GM19372 (cell line): ENCODE measurements at regions not wholly inside any gene's neighbourhood (a gene's known extent, or its start where the extent isn't known, plus 50 kb on each side); places are given as distances from the start of the nearest gene placed in this dataset.

Experiments
- ATAC-seq: cut with Tn5 transposase; IDR thresholded peaks from one replicate; pipeline ENCODE4 v1.9.1; 2021; ENCODE audit warnings: mild to moderate bottlenecking, low read depth, moderate library complexity; ENCODE audit not compliant: unreplicated experiment

- ATAC-seq = no peak
Measured at GRCh38 chr1:106113851-106114250, 942.6 kb upstream of the PRMT6 start.

GRCh38 chr1:106120789-106121188 is 935.7 kb upstream of the PRMT6 start:
- no peak for ATAC-seq

DNA sequence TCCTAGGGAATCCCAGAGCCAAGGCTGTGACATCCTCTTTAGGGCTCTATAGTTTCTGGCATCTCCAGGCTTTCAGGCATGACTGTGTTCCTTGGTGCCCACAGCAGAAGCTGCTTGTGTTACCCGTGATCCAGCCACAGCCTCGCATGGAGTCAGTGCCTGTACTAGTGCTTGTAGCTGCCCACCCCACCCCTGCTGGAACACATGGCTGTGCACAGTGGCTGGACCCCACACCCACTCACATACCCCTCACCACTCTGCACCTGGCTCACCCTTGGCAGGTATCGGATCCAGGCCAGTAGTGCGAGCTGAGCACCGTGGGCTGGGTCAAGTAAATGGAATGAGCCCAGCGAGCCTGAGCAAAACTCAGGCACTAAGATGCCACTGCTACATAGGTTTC is 934.7 kb upstream of the PRMT6 start:
- no peak for ATAC-seq

DNA sequence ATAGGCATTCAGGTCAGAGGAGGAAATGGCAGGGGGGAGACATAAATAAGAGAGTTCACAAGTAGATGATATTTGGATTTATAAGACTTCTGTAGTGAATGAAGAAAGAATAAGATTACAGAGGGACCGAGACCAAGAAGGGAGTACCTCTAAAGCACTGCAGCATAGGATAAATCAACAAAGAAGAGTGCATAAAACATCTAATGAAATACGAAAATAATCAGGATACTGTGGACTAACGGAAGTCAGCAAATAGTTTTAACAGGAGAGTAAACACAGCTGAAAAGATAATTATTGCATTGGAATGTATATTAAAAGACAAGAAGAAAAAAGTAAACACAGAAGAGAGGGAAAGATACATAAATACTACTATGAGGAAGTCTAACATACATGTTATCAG is 921.9 kb upstream of the PRMT6 start:
- ATAC-seq = no peak

DNA sequence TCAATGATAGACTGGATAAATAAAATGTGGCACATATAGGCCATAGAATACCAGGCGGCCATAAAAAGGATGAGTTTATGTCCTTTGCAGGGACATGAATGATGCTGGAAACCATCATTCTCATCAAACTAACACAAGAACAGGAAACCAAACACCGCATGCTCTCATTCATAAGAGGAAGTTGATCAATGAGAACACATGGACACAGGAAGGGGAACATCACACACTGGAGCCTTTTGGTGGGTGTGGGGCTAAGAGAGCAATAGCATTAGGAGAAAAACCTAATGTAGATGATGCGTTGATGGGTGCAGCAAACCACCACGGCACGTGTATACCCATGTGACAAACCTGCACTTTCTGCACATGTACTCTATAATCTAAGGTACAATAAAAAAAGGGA is 883.4 kb upstream of the PRMT6 start:
- ATAC-seq = no peak

DNA sequence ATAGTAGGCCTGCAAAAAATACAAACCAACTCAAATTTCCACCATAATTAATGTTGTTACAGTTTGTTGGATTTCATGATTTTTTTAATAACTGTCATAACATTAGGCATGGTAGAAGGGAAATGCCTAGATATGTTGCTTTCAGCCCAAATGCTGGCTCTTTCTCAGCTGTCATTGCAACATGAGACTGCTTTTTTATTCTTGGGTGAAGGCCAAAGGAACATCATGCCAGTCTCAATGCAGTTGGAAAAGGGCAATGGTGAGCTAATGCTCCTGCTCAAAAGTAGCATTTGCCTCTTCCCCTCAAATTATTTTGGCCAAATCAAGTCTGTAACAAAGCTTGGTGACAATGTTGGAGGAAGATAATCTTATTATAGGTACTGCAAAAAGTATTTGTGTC is 877.7 kb upstream of the PRMT6 start:
- no peak for ATAC-seq

DNA sequence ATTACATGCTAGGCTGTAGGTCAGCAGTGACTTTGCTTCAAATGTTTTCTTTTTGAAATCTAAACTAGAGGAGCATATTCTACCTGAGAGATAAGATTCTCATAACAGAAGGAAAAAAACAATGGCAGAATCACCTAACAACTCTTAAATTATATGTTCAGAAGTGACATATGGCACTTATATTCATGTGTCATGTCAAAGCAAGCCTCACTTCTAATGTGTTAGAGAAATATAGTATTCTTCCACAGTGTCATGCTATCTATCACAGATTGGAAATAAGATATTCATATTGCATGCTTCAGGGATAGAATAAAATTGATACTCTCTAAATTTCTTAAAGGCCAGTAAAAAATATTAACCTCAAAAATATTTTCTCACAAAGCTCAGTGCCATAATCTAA is 874.6 kb upstream of the PRMT6 start:
- no peak for ATAC-seq

DNA sequence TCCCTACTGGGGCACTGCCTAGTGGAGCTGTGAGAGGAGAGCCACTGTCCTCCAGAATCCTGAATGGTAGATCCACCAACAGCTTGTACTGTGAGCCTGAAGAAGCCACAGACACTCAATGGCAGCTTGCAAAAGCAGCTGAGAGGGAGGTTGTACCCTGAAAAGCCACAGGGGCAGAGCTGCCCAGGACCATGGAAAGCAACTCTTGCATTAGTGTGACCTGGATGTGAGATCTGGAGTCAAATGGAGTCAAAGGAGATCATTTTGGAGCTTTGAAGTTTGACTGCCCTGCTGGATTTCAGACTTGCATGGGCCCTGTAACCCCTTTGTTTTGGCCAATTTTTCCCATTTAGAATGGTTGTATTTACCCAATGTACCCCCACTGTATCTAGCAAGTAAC is 871.4 kb upstream of the PRMT6 start:
- no peak for ATAC-seq

DNA sequence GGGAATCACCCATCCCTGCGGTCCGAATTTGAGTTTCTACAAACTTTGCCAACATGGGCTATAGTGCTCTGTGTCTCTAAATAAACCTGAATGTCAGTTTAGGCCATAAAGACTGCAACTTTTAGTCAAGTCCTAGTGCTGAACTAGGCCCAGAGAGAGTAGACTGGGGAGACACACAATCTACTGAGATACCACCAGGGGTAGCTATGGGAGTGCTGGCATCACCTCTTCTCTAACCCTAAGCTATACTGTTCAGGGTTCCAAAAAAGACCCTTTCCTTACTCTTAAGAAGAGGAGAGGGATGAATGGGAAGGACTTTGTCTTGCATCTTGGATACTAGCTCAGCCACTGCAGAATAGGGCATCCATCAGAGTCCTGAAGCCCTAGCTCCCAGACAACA is 866.7 kb upstream of the PRMT6 start:
- ATAC-seq = no peak

DNA sequence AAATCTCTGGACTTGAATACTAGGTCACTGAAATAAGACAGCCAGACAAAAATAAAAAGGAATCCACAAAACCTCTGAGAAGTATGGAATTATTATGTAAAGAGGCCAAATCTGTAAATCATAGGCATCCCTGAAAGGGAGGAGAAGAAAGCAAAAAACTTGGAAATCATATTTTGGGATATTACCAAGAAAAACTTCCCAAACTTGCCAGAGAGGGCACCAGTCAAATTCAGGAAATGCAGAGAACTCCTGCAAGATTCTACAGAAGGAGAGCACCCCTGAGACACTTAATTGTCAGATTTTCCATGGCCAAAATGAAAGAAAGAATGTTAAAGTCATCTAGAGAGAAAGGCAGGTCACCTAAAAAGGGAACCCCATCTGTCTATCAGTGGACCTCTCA is 862.3 kb upstream of the PRMT6 start:
- ATAC-seq = no peak

GRCh38 chr1:106200711-106201110 is 855.8 kb upstream of the PRMT6 start:
- ATAC-seq = no peak

DNA sequence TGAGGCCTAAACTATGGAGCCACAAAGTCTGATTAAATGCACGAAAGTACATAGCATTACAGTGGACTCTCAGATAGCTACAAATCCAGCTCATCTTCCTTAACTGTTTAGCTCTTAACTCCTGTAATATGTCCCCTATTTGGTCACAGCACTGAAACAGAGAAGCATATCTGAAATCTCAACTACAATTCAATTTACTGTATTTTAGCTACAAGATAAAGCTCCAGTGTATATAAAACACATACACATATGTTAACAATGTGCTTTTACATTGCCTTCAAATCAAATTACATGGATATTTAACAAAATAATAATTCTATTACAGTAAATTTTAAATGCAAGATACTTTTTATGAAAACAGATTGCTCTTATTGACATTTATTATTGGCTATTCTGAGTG is 849.3 kb upstream of the PRMT6 start:
- ATAC-seq = no peak

DNA sequence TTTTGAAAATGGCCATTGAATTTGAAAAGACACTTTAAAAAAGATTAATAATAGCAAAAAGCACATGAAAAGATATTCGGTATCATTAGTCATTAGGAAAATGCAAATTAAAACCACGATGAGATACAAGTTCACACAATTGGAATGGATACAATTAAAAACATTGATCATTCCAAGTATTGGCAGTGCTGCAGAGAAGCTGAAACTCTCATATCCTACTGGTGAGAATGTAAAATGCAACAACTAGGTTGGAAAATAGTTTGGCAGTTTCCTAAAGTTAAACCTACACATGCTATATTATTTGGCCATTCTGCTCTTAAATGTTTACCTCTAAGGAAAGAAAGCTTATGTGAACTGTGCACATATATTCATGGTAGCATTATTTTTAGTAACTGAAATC is 838.7 kb upstream of the PRMT6 start:
- ATAC-seq = no peak

DNA sequence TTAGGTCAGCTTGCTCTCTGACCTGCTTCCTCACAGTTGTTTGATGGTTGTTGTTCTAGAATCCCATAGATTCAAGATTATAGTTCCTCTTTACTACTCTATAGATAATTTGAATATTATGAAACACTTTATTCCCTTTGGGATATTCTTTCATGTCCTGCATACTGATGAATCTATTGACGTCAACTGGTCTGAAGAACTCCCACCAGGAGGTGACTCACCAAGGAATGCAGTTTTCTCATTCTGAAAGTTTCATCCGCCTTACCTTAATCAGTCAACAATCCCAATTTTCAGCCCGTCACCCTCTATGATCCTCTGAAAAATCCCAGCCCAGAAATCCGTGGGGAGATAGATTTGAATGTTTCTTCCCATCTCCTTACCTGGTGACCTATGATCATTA is 834.1 kb upstream of the PRMT6 start:
- ATAC-seq = no peak

GRCh38 chr1:106223213-106223612 is 833.3 kb upstream of the PRMT6 start:
- ATAC-seq = no peak

DNA sequence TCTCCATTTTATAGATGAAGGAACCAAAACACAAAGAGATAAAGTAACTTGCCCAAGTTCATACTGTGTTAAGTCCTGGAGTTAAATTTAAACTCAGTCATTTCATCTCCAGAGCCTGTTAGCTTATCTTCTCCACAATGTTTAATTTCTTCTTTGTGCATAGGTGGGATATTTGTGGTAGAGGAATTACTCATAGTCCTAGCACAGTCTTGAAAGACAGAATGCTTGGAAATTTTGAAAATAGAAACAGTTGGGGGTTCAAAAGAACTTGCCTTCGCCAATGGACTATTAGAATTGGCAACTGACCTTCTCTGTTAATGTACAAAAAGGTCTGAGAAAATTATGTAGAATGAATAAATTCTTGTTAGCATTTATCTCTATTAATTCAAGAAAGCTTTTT is 832.0 kb upstream of the PRMT6 start:
- ATAC-seq = no peak

GRCh38 chr1:106225403-106225802 is 831.1 kb upstream of the PRMT6 start:
- ATAC-seq = no peak

GRCh38 chr1:106226550-106226949 is 829.9 kb upstream of the PRMT6 start:
- ATAC-seq = no peak

DNA sequence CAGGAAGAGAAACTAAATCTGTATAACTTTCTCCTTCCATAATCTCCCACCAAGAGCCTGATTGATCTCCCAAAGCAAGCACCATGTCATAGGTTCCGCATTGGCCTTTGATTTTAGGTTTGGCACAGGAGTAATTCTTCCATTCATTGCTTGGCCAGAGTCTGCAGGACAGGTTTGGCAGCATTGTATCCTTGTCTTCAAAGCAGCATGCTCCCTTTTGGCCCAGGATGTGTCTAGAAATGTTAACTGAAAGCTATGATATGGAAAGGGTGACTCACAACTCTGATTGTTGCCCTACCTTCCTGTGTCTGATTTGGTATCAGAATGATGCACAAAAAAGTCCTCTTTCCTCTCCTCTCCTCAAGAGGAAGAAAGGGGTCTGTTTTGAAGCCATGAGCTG is 824.3 kb upstream of the PRMT6 start:
- ATAC-seq = no peak

DNA sequence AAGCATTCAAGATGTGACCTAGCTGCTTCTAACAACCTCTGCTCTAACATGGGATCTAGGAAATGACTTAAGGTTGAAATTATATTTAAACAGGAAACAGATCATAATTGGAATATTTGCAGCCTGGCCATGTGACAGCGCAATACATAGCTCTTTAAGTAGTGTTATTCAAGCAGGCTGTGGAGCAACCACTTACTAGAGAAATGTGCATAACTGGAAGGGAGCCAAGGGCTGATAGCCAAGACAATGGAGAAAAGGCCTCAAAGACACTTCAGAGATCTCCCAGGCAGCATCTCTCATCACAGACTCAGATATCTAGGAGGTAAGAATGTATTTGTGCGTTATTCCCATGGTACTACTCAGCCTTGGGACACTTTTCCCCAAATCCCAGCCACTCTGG is 823.0 kb upstream of the PRMT6 start:
- no peak for ATAC-seq

DNA sequence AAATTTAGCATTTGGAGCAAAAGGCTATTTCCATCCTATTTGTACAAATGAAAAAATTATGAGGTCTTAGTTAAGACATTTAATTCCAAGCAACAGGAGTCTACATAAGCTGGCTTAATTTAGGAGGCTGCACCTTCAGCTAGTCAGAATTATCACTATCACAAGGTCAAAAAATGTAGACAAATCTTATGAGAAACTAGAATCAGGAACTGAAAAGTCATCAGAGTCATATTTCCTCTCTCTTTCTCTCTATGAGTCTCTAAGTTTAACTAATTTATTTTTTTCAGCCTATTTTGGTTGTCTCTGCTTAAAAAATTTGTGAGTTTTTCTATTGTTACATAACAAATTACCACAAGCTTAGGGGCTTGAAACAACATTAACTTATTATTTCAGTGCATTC is 807.1 kb upstream of the PRMT6 start:
- no peak for ATAC-seq

GRCh38 chr1:106249810-106250209 is 806.7 kb upstream of the PRMT6 start:
- ATAC-seq = no peak

- ATAC-seq = no peak
Measured at GRCh38 chr1:106254748-106255147, 801.7 kb upstream of the PRMT6 start.

DNA sequence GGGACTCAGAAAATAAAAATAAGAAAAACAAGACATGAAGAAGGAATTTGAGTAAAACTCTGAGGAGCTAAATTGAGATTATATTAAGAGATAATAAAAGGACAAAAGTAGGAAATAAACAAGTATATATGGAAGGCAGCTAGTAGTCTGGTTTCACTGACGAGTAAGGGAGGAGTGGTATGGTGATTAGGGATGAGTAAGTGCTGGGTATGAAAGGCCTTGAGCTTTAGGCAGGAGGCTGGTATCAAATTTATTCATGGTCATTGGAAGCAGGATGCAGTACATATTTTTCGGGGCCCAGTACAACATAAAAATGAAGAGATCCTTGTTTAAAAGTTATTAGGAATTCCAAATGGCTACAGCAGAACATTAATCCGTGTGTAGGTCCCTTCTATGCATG is 789.7 kb upstream of the PRMT6 start:
- ATAC-seq = no peak
